Activated T-cell treated with anti-CD3 and anti-CD28 coated beads, Interleukin-2, amount 50 U/mL, for 4 hours (primary cell): ENCODE measurements at regions not wholly inside any gene's neighbourhood (a gene's known extent, or its start where the extent isn't known, plus 50 kb on each side); places are given as distances from the start of the nearest gene placed in this dataset.

Source experiments
- ATAC-seq, 2 donors: fragments of 200-7000 bp; cut with Tn5 transposase; one replicate each; pipeline ENCODE4 v1.10.0; 2021
- DNase-seq: peaks from one replicate; pipeline ENCODE4 v3.0.0-alpha.2; 2020
- H3K27me3 Mint-ChIP-seq: one replicate; pipeline ENCODE4 v1.8.0; 2021; ENCODE audit warnings: low read depth, mixed read lengths
- H3K36me3 Mint-ChIP-seq: one replicate; pipeline ENCODE4 v1.8.0; 2022; ENCODE audit warnings: mixed read lengths; ENCODE audit not compliant: insufficient read depth
- H3K4me1 Mint-ChIP-seq: one replicate; pipeline ENCODE4 v1.8.0; 2021; ENCODE audit warnings: low read depth, mixed read lengths
- H3K4me3 Mint-ChIP-seq: one replicate; pipeline ENCODE4 v1.8.0; 2021; ENCODE audit warnings: mild to moderate bottlenecking, moderate library complexity, mixed read lengths
- H3K9me3 Mint-ChIP-seq: one replicate; pipeline ENCODE4 v1.8.0; 2021; ENCODE audit warnings: mixed read lengths

DNA sequence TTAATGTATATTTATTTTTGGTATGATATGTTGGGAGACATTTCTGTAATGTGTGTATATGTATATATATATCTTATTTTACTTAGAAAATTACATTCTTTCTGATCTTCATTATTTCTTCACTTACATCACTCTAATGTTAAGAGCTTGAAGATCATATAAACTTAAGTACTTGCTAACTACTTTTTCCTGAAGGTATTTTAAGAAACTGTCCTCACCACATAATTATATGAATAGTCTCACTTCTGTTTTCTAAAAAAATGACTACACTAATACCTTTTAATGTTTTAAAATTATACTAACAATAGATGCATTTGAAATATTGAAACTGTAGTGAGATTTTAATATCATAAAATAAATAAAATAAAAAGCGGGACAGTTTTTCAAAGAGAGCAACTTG lies 377.1 kb downstream of the LRRIQ3 start:
- ATAC-seq (no peak), DNase-seq (no peak)
- Mint-ChIP-seq H3K4me3 (no peak overlapping the region), H3K36me3 (no peaks in the 10 kb centered on the region), H3K27me3 (no peaks in the 10 kb centered on the region), H3K9me3 (peaks cover 9% of the 10 kb centered on the region), H3K4me1 (no peaks in the 10 kb centered on the region)

DNA sequence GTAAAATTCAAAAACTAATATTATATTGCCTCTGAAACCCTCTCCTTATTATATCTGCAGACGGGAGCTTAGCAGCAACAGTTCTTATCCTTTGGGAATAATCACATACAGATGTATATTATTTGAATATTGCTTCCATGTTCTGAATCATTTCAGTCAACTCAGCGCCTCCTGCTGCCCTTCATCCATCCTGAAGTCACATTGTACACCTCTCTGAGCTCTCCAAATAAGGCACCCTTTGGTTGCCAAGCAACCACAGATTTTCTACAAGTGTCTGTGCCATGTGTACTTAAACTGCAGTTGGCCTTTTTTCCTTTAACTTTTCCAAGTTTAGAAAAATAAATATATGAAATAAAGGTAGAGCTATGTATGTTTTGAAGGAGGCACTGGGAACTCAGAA lies 384.3 kb downstream of the LRRIQ3 start:
- Mint-ChIP-seq H3K4me3 (no peak overlapping the region), H3K27me3 (no peaks in the 10 kb centered on the region), H3K36me3 (no peaks in the 10 kb centered on the region), H3K9me3 (peaks cover 18% of the 10 kb centered on the region), H3K4me1 (no peaks in the 10 kb centered on the region)
- DNase-seq, result no peak
- ATAC-seq, result no peak

DNA sequence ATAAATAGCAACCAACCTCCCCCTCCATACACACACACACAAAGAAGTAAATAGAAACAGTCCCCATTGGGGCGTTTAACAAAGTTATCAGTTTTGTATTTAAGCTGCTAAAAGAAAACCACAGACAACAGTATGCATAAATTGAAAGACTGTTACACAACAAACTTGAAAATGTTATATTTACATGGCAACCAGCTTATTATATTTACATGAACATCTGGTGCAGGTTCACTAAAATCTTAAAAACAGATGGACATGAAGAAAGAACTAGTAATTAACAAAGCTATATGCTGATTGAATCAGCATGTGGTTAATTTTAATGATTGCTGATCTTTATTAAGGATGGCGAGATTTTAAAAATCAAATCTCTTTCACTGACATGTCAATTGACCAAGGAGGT lies 384.7 kb downstream of the LRRIQ3 start:
- no peak for DNase-seq
- Mint-ChIP-seq H3K4me1 (no peaks in the 10 kb centered on the region), H3K27me3 (no peaks in the 10 kb centered on the region), H3K36me3 (no peaks in the 10 kb centered on the region), H3K4me3 (no peak overlapping the region), H3K9me3 (peaks cover 21% of the 10 kb centered on the region)
- ATAC-seq, result no peak

DNA sequence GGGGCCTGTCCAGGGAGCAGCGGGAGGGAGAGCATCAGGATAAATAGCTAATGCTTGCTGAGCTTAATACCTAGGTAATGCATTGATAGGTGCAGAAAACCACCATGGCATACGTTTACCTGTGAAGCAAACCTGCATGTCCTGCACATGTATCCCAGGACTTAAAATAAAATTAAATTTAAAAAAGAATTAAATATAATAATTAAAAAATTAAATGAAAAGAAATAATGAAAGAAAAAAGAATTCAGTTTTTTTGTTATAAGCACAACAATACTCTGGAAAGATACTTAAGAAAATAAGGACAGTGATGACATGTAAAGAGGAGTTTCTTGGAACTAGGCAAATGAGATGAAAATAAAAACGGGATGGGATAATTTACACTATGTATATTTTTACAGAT lies 386.2 kb downstream of the LRRIQ3 start:
- Mint-ChIP-seq H3K36me3 (no peaks in the 10 kb centered on the region), H3K4me3 (no peak overlapping the region), H3K4me1 (no peaks in the 10 kb centered on the region), H3K9me3 (peaks cover 21% of the 10 kb centered on the region), H3K27me3 (no peaks in the 10 kb centered on the region)
- ATAC-seq, result no peak
- DNase-seq, result no peak

DNA sequence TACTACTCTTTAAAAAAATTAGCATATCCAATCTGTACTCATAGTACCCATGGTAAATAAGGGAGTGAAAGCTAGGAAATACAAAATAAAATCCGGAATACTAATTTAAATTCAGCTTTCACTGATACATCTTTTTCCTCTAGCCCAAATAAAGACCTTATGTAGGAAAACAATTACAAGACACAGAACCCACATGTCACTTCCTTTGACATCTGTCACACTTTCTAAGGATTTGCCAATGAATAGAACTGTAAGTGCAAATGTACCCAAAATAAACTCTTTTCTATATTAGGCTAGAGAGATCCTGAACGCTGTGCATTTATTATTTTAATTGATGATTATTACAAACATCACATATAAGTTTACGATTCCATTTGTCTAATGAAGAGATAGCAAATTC lies 393.0 kb downstream of the LRRIQ3 start:
- Mint-ChIP-seq H3K36me3 (no peaks in the 10 kb centered on the region), H3K4me3 (no peak overlapping the region), H3K27me3 (no peaks in the 10 kb centered on the region), H3K9me3 (peaks cover 4% of the 10 kb centered on the region), H3K4me1 (no peaks in the 10 kb centered on the region)
- ATAC-seq (no peak), DNase-seq (no peak)

DNA sequence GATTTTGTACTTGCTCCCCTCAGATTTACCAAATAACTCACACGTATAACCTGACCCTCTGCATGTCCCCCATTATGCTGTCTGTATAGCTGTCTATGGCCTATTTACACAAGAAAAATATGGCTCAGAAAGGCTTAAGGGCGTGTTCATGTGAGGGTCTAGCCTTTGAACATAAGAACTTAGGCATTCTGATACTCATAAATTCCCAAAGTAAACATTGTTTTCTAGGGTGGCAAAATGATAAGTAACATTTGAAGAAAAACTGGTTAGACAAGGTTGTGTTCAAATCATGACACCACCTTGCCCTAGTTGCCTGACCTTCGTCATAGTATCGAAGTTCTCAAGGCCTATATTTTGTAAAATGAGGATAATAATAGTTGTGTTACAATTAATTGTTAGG lies 394.6 kb downstream of the LRRIQ3 start:
- Mint-ChIP-seq H3K9me3 (peaks cover under 1% of the 10 kb centered on the region), H3K4me1 (no peaks in the 10 kb centered on the region), H3K4me3 (no peak overlapping the region), H3K36me3 (no peaks in the 10 kb centered on the region), H3K27me3 (no peaks in the 10 kb centered on the region)
- DNase-seq, result no peak
- no peak for ATAC-seq

DNA sequence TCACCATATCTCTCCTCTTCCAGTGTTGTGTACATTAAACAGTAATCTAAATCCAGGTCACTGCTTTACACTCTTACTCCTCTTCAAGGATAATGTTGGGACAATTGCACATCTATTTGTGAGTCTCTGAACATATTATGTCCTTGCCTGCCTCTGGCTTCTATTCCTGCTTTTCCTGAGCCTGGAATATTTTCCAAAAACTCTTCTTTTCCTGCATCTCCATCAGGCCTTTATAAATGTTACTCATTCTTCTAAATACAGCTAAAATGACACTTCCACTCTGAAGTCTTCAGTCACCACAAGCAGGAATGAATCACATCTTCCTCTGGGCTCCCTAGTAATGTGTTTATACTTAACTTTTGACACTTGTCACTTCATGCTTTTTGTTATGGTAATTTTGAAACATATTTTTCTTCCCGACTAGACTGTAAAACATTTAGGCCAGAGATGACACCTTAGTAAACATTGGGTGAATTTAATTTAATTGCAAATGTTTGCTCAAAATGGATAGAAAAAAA lies 396.0 kb downstream of the LRRIQ3 start:
- no peaks in the 10 kb centered on the region for H3K9me3 Mint-ChIP-seq
- H3K4me3 Mint-ChIP-seq, result no peak overlapping the region
- ATAC-seq, result no peak
- H3K27me3 Mint-ChIP-seq, result no peaks in the 10 kb centered on the region
- H3K36me3 Mint-ChIP-seq, result no peaks in the 10 kb centered on the region
- DNase-seq, result no peak
- no peaks in the 10 kb centered on the region for H3K4me1 Mint-ChIP-seq

DNA sequence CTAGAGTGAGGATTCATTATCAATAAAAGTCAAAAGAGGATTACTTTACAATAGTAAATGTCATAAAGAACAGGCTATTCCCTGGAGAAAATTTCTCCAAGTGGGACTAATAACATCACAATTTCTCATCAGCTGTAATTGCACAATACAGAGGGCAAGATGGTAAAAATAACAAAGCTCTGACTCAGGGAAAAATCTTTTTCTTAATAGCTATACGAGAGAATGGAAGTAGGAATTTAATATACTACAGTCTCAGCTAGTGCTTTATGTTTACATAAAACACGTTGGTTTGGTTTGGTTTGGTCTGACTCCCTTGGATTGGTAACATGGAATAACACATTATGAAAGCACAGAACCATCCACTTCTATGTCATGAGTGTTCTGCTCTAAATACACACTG lies 397.6 kb downstream of the LRRIQ3 start:
- Mint-ChIP-seq H3K4me1 (no peaks in the 10 kb centered on the region), H3K27me3 (no peaks in the 10 kb centered on the region), H3K4me3 (no peak overlapping the region), H3K36me3 (no peaks in the 10 kb centered on the region), H3K9me3 (no peaks in the 10 kb centered on the region)
- DNase-seq (no peak), ATAC-seq (no peak)

DNA sequence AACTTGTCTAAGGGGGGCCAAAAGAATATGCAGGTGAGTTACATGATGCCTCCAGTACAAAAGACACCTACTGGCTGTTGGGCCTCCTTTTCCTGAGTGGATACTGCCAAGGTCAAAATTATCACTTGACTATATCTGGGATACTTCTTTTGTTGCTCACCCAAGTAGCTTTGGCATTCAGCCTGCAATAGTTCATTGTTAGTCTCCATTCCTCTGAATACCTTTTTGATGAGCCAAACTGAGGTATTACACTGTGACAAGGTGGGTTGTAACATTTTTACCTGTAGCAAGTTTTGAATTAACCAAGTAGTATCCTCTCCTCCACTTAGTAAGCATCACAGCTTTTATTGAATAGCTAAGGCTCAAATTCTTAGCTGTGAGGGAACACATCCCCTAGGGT lies 408.0 kb downstream of the LRRIQ3 start:
- Mint-ChIP-seq H3K36me3 (no peaks in the 10 kb centered on the region), H3K9me3 (peaks cover 4% of the 10 kb centered on the region), H3K27me3 (no peaks in the 10 kb centered on the region), H3K4me1 (no peaks in the 10 kb centered on the region), H3K4me3 (no peak overlapping the region)
- no peak for DNase-seq
- ATAC-seq, result no peak

DNA sequence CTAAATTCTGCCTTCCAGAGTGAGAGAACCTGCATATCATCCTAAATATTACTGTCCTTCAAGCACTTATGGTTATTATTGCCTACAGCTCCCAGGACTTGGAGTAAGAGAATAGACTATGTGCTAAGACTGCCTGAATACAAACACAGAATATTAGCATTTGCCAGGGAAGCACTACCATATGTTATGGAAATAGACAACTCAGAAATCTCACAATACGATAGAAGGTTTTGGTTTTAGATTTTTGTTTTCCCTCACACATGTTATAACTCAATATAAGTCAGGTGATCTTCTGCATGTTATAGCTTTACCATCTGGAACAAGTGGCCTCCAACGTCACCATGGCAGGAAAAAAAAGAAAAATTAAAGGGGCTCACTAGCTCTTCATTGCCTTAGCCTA lies 413.9 kb downstream of the LRRIQ3 start:
- ATAC-seq, result no peak
- no peak overlapping the region for H3K4me3 Mint-ChIP-seq

DNA sequence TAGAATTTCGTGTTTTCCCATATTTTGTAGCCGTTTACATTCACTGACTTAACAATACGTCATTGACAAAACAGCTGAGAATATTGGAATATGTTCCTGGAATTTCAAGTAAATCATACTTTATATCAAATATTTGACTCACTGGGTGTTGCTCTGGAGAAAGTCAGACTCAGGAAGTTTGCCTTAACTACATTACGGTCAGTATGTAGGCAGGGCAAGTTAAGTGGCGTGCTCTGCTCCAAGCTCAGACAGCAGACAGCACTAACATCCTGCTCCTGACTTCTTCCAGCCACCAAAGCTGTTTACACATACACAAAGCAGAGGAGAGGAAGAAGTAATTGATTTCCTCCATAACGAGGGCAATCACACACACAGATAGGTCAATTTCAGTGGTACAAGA lies 414.6 kb downstream of the LRRIQ3 start:
- Mint-ChIP-seq H3K9me3 (no peaks in the 10 kb centered on the region), H3K36me3 (no peaks in the 10 kb centered on the region)

More for the DNA sequence above, 413.9 kb downstream of the LRRIQ3 start:
- DNase-seq, result no peak
- Mint-ChIP-seq H3K36me3 (no peaks in the 10 kb centered on the region), H3K4me1 (no peaks in the 10 kb centered on the region), H3K9me3 (no peaks in the 10 kb centered on the region), H3K27me3 (no peaks in the 10 kb centered on the region)

DNA sequence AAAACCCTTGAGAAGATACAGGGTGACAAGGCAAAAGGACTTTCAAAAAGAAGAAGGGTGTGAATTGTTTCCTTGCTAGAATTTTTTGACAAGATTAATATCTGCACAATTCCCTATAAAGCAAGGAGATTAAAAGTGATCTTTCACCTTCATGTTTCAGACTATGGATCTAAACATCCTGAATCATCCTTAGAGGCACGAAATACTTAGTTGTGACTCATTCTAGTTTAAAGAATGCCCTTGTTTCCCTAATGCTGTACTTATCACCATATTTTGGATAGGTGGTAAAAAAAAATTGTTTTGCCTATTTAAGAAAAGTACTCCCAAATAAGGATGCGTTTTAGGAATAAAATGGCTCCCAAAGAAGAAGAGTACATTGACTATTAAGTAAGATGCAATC lies 415.1 kb downstream of the LRRIQ3 start:
- DNase-seq, result no peak
- H3K36me3 Mint-ChIP-seq, result no peaks in the 10 kb centered on the region
- no peaks in the 10 kb centered on the region for H3K27me3 Mint-ChIP-seq
- no peaks in the 10 kb centered on the region for H3K9me3 Mint-ChIP-seq
- ATAC-seq, result no peak
- no peak overlapping the region for H3K4me3 Mint-ChIP-seq
- no peaks in the 10 kb centered on the region for H3K4me1 Mint-ChIP-seq

More for the DNA sequence above, 414.6 kb downstream of the LRRIQ3 start:
- Mint-ChIP-seq H3K27me3 (no peaks in the 10 kb centered on the region), H3K4me3 (no peak overlapping the region), H3K4me1 (no peaks in the 10 kb centered on the region)
- DNase-seq (no peak), ATAC-seq (no peak)

DNA sequence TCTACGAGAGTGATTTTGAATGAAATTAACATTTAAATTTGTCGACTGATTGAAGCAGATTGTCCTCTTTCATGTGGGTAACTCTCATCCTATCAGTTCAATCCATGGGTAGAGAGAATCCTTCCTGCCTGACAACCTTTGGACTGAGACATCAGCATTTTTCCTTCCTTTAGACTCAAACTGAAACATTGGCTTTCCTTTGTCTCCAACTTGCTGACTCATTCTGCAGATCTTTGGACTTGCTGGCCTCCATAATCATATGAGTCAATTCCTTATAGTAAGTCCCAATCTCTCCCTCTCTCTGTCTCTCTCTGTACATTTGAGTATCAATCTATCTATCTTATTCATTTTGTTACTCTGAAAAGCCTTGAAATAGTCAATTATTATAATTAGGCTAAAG lies 416.7 kb downstream of the LRRIQ3 start:
- ATAC-seq (no peak), DNase-seq (no peak)
- H3K36me3 Mint-ChIP-seq, result no peaks in the 10 kb centered on the region
- no peak overlapping the region for H3K4me3 Mint-ChIP-seq
- H3K27me3 Mint-ChIP-seq, result no peaks in the 10 kb centered on the region
- H3K9me3 Mint-ChIP-seq, result no peaks in the 10 kb centered on the region
- H3K4me1 Mint-ChIP-seq, result no peaks in the 10 kb centered on the region

DNA sequence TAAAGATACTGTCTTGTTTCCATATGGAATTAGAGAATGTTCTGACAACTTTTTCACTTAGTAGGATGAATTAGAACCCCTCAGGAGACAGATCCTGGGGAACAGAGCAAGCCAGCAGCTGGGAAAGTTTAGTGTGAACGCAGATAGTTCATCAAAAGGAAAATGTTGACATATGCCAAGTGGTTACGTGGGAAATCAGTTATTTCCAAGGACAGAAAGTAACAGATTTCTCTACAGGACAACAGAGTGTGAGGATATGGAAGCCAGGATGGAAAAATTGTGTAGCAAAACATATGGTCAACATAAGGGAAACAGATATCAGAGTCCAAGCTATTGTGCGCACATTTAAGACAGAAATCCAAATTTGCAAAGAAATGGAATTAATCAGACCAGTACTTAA lies 419.5 kb downstream of the LRRIQ3 start:
- Mint-ChIP-seq H3K36me3 (no peaks in the 10 kb centered on the region), H3K4me3 (no peak overlapping the region), H3K4me1 (no peaks in the 10 kb centered on the region), H3K27me3 (no peaks in the 10 kb centered on the region), H3K9me3 (no peaks in the 10 kb centered on the region)
- no peak for DNase-seq
- no peak for ATAC-seq

DNA sequence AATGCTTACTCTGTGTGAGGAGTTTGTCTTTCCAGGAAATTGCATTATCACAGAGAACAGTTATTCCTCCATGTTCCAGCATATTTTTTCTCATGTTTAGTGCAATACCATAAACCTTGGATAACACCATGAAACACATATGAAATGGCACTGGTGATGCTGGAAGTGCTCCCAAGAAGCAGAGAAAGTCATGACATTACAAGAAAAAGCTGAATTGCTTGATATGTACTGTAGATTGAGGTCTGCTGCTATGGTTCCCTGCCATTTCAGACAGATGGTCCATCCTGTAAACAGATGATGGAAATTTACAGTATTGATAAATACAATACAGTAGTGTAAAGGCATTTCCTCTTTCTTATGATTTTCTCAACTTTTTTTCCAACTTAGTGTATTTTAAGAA lies 422.1 kb downstream of the LRRIQ3 start:
- Mint-ChIP-seq H3K9me3 (no peaks in the 10 kb centered on the region), H3K36me3 (no peaks in the 10 kb centered on the region), H3K27me3 (no peaks in the 10 kb centered on the region), H3K4me1 (no peaks in the 10 kb centered on the region), H3K4me3 (no peak overlapping the region)
- ATAC-seq (no peak), DNase-seq (no peak)

DNA sequence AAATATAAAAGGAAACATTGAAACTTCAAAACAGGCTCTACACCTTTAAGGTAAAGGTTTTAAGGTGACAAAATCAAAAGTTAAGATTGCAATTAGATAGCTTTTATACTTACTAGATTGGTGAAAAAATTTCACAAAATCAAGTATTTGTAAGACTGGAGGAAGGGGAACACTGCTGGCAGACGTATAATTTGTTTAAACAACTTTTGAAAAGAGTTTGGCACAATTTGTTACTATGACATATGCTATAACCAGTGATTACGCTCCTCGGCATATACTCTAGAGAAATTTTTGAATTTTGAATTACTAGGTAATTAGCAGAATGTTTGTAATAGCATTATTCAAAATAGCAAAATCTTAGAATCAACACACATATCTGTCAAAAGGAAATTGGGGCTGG lies 425.0 kb downstream of the LRRIQ3 start:
- ATAC-seq (no peak), DNase-seq (no peak)
- Mint-ChIP-seq H3K4me1 (no peaks in the 10 kb centered on the region), H3K9me3 (no peaks in the 10 kb centered on the region), H3K27me3 (no peaks in the 10 kb centered on the region), H3K36me3 (no peaks in the 10 kb centered on the region), H3K4me3 (no peak overlapping the region)
